GM18858 (cell line): ENCODE measurements at regions not wholly inside any gene's neighbourhood (a gene's known extent, or its start where the extent isn't known, plus 50 kb on each side); places are given as distances from the start of the nearest gene placed in this dataset.

Experiments
- ATAC-seq: cut with Tn5 transposase; IDR thresholded peaks from one replicate; pipeline ENCODE4 v1.9.1; 2021; ENCODE audit not compliant: unreplicated experiment

GRCh38 chr22:49363526-49364230 is 464.0 kb downstream of the BRD1 start:
- ATAC-seq: no peak

- no peak for ATAC-seq
Observed at GRCh38 chr22:49362211-49362839, 465.3 kb downstream of the BRD1 start.

GRCh38 chr22:49361164-49361563 is 466.5 kb downstream of the BRD1 start:
- no peak for ATAC-seq

- ATAC-seq: no peak
Observed at GRCh38 chr22:49360746-49361145, 466.9 kb downstream of the BRD1 start.

- no peak for ATAC-seq
Observed at GRCh38 chr22:49359076-49359475, 468.6 kb downstream of the BRD1 start.

- ATAC-seq: no peak
Observed at GRCh38 chr22:49357661-49358440, 469.8 kb downstream of the BRD1 start.

GRCh38 chr22:49356428-49356827 is 471.2 kb downstream of the BRD1 start:
- ATAC-seq: no peak

- ATAC-seq: no peak
Observed at GRCh38 chr22:49355211-49355920, 472.3 kb downstream of the BRD1 start.

GRCh38 chr22:49354516-49355210 is 473.0 kb downstream of the BRD1 start:
- ATAC-seq: no peak

- no peak for ATAC-seq
Observed at GRCh38 chr22:49353235-49353634, 474.4 kb downstream of the BRD1 start.

- ATAC-seq: no peak
Observed at GRCh38 chr22:49352361-49353169, 475.1 kb downstream of the BRD1 start.

- no peak for ATAC-seq
Observed at GRCh38 chr22:49351761-49352227, 475.9 kb downstream of the BRD1 start.

GRCh38 chr22:49350441-49351121 is 477.1 kb downstream of the BRD1 start:
- no peak for ATAC-seq

- no peak for ATAC-seq
Observed at GRCh38 chr22:49349841-49350381, 477.8 kb downstream of the BRD1 start.

GRCh38 chr22:49349181-49349835 is 478.4 kb downstream of the BRD1 start:
- ATAC-seq: no peak

- no peak for ATAC-seq
Observed at GRCh38 chr22:49348631-49349030, 479.0 kb downstream of the BRD1 start.

- no peak for ATAC-seq
Observed at GRCh38 chr22:49347376-49347775, 480.3 kb downstream of the BRD1 start.

GRCh38 chr22:49345896-49346295 is 481.8 kb downstream of the BRD1 start:
- no peak for ATAC-seq
